ENCODE measurements at regions not wholly inside any gene's neighbourhood (a gene's known extent, or its start where the extent isn't known, plus 50 kb on each side); places are given as distances from the start of the nearest gene placed in this dataset.

GRCh38 chr14:27881063-27881462 is 885.5 kb upstream of the FOXG1 start:
- TF ChIP-seq CTCF (IDR thresholded peaks at IDR 0.05) (no peak), POLR2AphosphoS5 (IDR thresholded peaks at IDR 0.05; ENCODE audit: low read depth, low read length) (no peak), REST (IDR thresholded peaks at IDR 0.05; ENCODE audit: insufficient read depth in 1 of 2, low read depth in 2 of 2, low read length in 1 of 2) (no peak)
